ENCODE measurements at regions not wholly inside any gene's neighbourhood (a gene's known extent, or its start where the extent isn't known, plus 50 kb on each side); places are given as distances from the start of the nearest gene placed in this dataset.
A peak's percentile ranks its signal among the peaks of the same experiment; 100 is the strongest.
"Not testable (repeated sequence)": the region's sequence is repeated elsewhere in the genome, so short reads cannot be mapped to it uniquely, and the experiment has no call there.

- DNase-seq = no peak
Measured at GRCh38 chr10:33476757-33477273, 142.3 kb upstream of the NRP1 start.

- DNase-seq = no peak
Measured at GRCh38 chr10:33473688-33474087, 139.2 kb upstream of the NRP1 start.

- not testable (repeated sequence) for DNase-seq
Measured at GRCh38 chr10:33468006-33468405, 133.5 kb upstream of the NRP1 start.

GRCh38 chr10:33465747-33466146, 131.3 kb upstream of the NRP1 start:
- DNase-seq = no peak

GRCh38 chr10:33463011-33463410, 128.5 kb upstream of the NRP1 start:
- DNase-seq = no peak

GRCh38 chr10:33461295-33461640, 126.8 kb upstream of the NRP1 start:
- DNase-seq = no peak

GRCh38 chr10:33460505-33461294, 126.2 kb upstream of the NRP1 start:
- peak in 1 of 2 donors; percentile 29 for DNase-seq

- no peak for DNase-seq
Measured at GRCh38 chr10:33459602-33460001, 125.1 kb upstream of the NRP1 start.

- no peak for DNase-seq
Measured at GRCh38 chr10:33455029-33455428, 120.6 kb upstream of the NRP1 start.

GRCh38 chr10:33454554-33454953, 120.1 kb upstream of the NRP1 start:
- no peak for DNase-seq

- no peak for DNase-seq
Measured at GRCh38 chr10:33453081-33454025, 118.9 kb upstream of the NRP1 start.

- DNase-seq = no peak
Measured at GRCh38 chr10:33448421-33449140, 114.1 kb upstream of the NRP1 start.

GRCh38 chr10:33441561-33441960, 107.1 kb upstream of the NRP1 start:
- no peak for DNase-seq

GRCh38 chr10:33434933-33435332, 100.5 kb upstream of the NRP1 start:
- DNase-seq = no peak

- DNase-seq = no peak
Measured at GRCh38 chr10:33428682-33429081, 94.2 kb upstream of the NRP1 start.

- peak; percentile 64 to 65 for DNase-seq
Measured at GRCh38 chr10:33423154-33423529, 88.7 kb upstream of the NRP1 start.

- no peak for DNase-seq
Measured at GRCh38 chr10:33422471-33423153, 88.1 kb upstream of the NRP1 start.

- no peak for DNase-seq
Measured at GRCh38 chr10:33421789-33422462, 87.5 kb upstream of the NRP1 start.

GRCh38 chr10:33419311-33419710, 84.8 kb upstream of the NRP1 start:
- DNase-seq = no peak

GRCh38 chr10:33418301-33418700, 83.8 kb upstream of the NRP1 start:
- no peak for DNase-seq

GRCh38 chr10:33416691-33417090, 82.2 kb upstream of the NRP1 start:
- no peak for DNase-seq
